ENCODE measurements at regions not wholly inside any gene's neighbourhood (a gene's known extent, or its start where the extent isn't known, plus 50 kb on each side); places are given as distances from the start of the nearest gene placed in this dataset.
A peak's percentile ranks its signal among the peaks of the same experiment; 100 is the strongest.
"Not testable (repeated sequence)": the region's sequence is repeated elsewhere in the genome, so short reads cannot be mapped to it uniquely, and the experiment has no call there.

DNA sequence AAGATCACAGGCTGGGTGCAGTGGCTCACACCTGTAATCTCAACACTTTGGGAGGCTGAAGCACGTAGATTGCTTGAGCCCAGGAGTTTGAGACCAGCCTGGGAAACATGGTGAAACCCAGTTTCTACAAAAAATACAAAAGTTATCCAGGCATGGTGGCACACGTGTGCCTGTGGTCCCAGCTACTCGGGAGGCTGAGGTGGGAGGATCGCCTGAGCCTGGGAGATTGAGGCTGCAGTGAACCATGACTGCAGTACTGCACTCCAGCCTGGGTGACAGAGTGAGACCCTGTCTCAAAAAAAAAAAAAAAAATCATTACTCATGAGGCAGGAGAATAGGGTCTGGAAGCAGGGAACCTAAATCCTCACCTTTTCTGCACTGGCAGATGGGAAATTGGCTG is 79.1 kb upstream of the CLDN5 start:
- DNase-seq, result not testable (repeated sequence)

DNA sequence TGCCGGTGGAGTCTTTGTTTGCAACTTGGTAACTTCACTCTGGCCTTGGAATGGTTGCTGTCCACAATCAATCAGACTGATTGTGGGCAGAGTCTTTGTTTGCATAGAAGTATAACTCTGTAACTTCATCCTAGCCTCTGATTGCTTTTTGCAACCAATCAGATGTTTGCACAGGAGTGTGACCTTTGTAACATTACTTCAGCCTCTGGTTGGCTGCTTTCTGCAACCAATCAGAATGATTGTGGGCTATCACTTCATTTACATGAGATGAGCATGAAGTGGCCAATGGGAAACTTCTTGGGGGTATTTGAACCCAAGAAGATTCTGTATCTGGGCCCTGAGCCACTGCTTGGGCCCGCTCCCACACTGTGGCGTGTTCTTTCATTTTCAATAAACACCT is 79.6 kb upstream of the CLDN5 start:
- DNase-seq, result no peak

DNA sequence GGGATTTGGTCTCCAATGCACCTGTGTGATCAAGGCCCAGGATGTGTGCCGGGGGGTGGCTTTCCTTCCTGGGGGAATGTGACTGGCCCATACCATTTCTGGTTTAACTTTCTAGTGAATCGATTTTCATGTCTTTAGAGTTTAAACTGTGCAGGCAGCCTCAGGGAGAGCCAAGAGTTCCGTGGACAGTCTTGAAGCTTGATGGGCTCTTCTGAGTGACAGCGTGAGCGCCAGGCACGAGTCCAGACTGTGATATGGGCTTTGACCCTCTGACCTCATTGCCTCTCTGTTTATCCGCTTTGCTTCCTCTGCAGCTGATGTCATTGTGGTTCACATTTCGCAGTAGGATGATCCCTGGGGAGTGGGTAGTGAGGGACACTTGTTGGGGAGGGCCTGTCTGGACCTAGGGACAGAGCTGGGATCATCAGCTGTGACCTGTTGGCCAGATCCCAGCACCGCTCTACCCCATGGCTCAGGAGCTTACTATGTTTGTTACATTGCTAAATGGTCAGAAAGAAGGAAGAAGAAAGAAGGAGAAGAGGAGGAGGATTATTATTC is 80.6 kb upstream of the CLDN5 start:
- no peak for DNase-seq

DNA sequence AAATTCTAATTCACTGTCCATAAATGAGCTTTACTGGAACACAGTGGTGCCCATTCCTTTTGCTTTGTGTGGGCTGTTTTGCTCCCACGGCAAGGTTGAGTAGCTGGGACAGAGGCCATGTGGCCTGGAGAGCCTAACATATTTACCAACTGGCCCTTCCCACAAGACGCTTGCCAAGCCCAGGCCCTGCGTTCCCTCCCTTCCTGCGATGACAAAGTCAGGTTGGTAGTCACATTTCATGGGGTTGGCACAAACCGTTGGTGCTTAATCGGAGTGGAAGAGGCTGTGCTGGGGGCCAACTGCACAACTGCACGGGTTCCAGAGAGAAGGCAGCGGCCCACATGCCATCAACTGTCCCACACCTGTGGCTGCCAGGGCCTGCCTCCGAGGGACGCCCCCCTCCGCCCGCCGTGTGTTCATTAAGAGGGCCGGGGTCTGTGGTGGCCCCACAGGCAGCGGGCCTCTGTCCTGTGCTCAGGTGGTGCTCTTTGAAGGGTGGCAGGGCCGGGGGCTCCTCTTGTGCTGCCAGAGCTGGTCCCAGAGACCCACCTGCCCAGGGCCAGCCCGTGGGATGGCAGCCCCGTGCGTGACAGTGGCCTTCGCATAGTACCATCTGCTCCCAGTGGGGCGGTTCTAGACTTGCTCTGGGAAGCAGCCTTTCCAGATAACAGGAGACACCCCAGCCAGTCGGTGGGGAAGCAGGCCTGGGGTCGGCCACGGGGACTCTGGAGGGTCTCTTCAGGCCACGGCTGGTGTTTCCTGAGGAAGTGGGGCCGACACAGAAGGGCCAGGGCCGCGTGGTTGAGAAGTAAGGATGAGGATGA is 81.5 kb upstream of the CLDN5 start:
- DNase-seq, result no peak

DNA sequence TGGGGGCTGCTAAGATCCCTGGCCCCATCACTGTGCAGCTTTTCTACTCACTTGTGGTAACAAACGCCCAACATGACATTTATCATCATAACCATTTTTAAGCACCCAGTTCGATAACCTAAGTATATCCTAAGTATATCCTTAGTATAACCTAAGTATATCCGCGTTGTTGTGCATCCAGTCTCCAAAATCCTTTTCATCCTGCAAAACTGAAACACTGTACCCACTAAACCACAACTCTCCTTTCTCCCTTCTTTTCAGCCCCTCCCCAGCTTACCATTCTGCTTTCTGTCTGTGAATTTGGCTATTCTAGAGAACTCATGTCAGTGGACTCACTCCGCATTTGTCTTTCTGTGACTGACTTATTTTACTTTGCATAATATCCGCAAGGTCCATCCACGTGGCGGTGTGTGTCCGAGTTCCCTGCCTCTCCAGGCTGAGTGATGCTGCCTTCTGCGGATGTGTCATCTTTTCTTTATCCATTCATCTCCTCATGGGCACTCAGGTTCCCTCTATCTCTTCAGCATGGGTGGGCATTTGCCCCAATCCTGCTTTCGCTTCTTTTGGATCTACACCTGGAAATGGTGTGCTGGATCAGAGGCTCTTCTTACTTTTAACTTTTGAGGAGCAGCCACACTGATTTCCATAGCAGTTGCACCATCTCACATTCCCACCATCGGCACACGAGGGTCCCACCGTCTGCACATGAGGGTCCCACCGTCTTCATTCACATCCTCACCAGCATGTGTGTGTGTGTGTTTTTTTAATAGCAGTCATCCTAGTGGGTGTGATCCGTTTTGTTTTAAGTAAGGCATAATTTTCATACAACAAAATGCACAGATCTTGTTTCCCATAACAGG is 82.4 kb upstream of the CLDN5 start:
- DNase-seq, result no peak

DNA sequence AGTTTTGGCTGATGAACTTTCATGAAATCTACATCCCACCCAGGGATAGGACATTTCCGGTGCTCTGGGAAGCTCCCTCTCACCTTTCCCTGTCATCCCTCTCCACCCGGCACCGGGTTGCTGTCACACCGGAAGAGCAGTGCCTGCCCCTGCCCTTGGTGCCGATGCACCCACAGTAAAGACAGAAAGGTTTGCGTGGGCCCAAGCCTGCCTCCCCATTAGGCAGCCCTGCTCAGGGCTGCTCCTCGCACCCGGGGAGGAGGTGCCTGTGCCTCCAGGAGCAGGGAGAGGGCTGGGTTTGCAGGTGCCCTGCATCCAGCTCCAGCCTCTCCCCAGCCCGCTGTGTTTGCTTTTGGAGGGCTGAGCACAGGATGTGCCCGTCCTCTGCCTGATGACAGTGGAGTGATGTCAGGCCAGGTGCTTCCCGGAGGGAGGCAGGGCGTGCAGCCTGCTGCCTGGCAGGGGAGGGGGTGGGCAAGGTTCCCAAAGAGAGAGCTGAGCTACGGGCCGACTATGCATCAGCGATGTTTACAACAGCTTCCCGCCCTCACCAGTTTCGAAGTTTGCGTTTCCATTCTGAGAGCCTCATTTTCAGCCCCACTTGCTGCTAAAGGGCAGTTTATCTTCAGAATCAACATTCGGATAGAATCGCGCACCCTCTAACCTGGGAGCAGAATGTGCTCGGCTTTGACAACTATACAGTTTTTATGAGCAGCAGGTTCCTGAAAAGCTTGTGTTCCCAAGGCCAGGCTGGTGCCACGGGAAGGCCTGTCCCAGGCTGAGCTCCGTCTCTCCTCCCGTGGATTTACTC is 83.2 kb upstream of the CLDN5 start:
- peak; percentile 3 for DNase-seq

DNA sequence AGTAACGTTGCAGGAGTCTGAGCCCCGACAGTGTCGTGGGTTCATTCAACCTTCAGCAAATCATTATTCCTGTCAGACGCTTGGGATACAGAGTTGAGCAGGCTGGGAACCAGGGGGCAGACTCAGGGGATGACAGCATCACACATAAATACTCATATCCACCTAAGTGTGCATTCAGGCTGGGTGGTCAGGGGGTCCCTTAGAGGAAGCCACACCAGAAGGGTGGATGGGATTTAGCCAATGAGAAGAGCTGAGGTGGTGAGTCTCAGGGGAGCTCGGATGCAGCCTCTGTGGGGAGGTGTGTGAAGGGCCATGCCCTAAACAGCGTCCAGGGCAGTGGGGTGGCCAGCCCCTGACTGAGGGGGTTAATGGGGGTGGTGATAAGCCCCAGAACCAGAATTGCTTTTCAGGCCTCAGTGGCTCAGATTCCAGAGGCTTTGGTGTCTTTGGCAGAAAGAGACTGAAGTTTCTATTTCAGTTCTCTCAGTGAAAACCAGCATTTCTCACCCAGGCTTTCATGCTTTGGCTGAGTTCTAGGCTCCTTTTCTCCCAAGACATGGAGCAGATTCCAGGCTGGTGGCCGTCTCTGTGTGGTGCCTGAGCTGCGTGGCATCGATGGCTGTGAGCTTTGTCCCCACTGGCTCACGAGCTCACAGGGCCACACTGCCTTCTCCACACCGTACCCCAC is 83.9 kb upstream of the CLDN5 start:
- no peak for DNase-seq

DNA sequence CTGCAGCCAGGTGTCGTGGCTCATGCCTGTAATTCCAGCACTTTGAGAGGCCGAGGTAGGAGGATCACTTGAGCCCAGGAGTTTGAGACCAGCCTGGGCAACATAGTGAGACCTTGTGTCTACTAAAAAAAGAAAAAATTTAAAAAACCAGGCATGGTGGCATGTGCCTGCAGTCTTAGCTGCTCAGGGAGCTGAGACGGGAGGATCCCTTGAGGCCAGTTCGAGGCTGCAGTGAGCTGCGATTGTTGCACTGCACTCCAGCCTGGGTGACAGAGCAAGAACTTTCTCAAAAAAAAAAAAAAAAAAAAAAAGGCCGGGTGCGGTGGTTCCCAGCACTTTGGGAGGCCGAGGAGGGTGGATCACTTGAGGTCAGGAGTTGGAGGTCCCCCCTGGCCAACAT is 85.5 kb upstream of the CLDN5 start:
- not testable (repeated sequence) for DNase-seq

DNA sequence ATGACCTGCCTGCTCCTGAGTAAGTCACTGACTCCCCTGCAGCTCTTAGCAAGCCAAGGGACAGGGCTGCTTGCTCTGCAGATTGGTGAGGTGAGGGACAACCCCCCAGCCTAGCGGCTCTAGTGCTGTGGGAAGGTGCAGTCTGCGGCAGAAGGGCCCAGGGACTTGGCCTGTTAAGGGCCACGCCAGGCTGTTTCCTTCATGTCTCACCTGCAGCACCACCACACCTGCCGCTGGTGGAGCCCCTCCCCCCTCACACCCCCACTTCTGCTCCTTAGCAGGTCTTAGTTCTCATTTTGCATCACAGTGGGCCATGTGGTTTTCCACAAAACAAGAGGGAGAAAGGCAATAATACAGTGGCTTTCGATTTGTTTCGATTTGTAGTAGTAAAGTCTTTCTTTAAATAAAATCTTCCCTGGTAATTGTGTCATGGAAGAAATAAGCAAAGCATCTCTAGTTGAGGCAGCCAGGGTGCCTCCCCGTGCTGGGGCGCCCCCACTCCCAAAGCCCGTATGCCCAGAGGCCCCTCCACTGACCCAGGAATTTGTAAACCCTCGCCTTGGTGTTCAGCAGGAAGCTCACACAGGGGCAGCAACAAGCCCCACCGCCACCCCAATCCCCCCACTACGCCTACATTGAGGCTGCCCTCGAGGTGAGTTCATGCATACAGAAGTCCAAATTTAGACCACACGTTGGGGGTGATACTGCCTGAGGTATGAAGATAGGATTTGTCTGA is 86.5 kb upstream of the CLDN5 start:
- DNase-seq, result no peak

DNA sequence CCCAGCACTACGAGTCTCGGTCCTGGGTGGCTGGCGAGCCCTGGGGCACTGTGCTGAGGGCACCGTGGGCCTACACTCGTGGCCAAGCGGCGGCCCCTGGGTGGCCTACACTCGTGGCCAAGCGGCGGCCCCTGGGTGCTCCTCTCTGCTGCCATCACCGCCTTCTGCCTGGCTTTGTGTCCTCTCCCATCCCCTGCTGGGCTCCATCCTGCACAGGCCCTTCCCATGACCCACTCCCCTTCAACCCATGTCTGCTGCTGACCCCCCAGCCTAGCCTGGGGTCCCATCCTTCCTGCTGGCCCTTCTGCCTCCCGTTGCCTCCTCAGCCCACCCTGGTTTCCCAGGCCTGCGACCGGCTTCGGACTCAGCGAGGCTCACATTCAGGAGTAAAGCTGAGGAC is 87.4 kb upstream of the CLDN5 start:
- DNase-seq, result no peak

DNA sequence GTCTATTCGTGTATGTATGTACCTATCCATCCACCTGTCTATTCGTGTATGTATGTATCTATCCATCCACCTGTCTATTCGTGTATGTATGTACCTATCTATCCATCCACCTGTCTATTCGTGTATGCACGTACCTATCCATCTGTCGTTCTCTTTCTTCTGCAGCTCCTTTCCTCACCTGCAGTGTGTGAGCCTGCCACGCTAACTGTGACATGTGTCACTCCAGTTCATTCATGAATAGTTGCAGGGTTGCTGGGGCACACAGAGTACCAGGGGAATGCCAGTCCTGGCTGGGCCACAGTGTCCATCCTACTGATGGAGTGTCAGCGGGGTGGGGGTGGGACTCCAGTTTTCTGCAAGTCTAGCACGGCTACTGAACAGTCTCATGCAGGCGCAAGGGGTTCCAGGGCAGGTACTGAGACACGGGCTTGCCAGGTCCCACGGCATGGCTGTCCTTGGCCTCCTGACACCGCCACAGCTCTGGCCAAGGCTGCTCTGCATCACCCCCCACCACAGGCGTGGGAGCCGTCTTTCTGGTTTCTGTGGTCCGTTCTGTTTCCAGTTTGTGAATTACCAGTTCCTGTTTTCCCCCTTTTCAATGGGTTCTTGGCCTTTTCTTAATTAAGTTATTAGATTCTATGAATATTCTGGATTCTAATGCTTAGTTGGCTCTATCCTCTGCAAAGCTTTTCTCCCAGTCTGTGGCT is 88.8 kb upstream of the CLDN5 start:
- peak; percentile 57 for DNase-seq

DNA sequence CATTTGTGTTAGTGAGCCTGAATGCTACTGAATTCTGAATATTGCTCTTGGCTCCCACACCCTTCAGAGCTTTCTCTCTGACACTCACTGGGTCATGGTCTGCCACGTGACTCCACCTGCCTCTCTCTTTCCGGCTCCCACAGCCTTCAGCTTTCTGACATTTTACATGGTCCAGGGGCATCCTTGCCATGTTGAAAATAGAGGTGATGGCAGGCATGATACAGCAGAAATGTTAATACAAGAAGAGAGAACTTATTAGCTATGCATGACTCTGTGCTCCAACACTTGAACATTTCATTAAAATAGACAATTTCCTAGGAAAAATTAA is 90.3 kb upstream of the CLDN5 start:
- no peak for DNase-seq

DNA sequence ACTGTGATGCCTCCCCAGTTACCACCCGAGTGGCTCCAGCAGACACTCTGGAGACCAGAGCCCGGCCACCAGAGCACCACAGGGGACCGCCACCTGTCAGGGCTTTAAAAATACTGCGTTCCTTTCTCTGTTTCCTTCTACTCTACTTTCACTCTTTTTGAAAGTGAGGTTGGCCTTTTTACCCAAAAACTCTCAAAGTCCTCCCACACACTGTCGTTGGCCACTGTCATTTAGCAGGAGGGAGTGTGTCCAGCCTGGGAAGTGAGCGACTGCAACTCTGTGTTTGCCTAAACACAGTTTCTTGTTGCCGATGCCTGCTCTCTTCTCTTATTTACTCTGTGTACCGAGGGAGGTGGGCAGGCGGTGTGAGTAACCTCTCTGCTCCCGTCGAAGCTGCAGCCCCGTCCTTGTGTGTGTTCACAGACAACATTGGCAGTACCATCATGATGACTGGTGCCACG is 90.8 kb upstream of the CLDN5 start:
- no peak for DNase-seq

DNA sequence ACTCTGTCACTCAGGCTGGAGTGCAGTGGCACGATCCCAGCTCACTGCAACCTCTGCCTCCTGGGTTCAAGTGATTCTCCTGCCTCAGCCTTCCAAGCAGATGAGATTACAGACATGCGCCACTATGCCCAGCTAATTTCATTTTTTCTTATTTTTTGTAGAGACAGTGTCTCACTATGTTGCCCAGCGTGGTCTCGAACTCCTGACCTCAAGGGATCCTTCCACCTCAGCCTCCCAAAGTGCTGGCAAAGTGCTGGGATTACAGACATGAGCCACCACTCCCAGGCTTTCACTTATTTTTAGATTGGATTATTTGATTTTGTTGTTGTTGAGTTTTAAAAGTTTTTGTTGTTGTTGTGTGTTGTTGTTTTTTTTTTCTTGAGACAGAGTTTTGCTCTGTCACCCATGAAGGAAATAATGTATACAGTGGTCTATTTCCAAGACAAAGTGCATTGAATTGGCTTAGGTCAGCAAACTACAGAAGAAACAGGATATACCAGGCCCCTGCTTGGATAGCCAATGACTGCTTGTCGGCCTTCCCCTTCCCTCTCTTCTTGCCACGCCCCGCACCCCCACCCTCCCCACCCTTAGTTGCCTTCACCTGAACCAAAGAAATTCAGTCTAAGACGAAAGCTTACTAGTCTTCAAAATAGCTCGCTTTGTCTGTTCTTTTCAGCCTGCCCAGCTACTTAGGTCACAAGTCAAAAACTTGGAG is 91.8 kb upstream of the CLDN5 start:
- DNase-seq, result no peak

DNA sequence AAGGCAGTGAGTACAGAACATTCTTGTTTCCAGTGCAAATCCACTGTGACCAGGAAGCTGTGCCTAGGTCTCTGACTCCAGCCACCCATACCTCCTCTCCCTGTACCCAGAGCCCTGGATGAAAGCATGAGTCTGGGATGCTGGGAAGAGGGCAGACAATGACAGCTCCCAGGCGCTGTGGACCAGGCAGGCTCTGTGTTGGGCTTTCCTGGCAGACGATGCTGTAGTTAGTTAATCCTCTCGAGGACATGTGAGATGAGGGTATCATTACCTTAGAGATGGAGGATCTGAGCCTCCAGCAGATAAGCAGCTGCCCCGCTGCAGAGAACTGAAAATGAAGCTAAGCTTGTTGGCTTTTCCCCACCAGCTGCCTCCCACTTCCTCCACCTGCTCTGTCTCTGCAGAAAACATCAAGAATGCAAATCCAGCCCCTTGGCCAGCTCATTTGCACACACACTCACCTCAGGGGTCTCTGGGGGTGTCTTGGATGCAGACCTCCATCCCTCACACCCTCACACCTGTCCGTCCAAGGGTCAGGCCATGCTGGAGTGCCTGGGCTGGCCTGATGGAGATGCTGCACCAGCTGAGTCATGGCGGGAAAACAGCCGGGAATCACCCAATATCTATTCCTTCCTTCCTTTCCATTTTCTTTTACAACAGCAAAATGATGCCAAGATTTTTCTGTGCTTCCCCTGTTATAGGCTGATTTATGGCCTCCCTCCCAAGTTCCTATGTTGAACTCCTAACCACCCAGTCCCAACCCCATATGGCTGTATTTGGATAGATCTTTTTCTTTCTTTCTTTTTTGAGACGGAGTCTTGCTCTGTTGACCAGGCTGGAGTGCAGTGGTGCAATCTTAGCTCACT is 94.9 kb upstream of the SEPTIN5 start:
- DNase-seq, result no peak

DNA sequence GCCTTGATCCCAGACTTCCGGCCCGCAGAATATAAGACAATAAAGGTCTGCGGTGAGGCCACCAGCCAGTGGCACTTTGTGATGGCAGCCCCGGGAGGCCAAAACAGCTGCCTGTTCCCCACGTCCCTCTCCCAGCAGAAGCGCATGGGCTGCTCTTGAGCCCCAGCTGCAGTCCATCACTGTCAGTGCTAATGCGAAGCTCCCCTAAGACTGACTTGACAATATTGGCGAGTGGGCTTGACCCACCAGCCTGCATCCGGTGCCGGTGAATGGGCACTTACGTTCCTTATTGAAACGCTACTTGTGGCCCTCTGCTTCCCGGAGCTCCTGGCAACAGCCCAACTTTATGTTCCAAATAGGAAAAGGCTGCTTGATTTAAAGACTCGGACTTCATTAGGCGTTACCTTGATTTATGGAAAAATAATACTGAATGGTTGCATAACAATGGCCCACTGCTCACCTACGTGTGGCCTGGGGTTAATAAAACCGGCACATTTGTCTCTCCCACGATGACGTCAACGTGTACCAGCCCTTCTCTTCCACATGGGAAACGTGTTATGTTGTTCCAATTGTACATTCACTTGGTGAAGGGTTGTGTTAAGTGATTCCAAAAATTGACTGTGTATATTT is 93.4 kb upstream of the SEPTIN5 start:
- DNase-seq, result no peak

DNA sequence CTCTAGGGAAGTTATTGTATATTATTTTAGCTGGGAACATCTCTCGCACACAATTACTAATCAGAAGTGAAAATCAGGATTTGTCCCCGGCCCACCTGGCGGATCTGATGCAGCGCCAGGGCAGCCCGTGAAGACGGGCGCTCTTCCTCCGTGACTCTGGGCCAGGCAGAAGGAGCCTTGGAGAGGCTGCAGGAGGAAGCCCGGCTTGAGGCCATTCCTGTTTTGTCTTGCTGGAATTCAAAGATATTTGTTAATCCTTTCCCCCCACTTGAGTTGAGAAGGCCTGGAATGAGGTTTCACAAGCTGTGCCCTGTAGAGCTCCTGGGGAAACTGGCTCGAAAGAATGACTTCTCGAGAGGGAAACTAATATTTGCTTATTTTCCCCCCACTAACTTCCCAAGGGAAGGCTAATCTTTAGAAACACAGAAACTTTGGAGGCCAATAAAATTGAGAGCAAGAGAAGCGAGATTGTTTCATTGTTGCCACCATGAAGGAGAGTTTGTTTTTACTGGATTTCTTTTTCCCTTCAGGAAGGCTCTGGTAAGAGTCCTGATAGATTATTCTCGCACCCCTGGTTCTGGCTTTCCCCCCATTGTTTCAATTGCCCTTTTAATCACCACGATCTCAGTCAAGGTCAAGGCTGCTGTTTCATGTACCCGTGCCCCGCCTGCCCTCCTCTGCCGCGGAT is 92.8 kb upstream of the SEPTIN5 start:
- DNase-seq, result no peak

DNA sequence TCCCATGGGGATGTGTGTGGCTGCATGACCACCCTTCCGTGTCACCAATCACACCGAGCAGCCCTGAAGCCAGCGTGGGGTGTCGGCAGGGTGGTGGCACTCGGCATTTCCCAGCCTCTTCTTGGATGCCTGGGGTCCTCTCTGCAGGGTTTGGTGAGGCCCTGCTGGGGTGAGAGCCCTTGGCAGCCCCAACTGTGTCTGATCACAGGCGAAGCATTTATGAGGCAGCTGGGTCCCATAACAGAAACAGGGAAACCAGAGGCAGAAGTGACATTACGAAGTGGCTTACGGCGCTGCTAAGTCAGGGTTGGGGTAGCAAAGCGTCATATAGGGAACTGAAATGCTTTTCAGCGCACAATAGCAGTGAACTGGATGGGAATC is 92.3 kb upstream of the SEPTIN5 start:
- no peak for DNase-seq
